ENCODE measurements at regions not wholly inside any gene's neighbourhood (a gene's known extent, or its start where the extent isn't known, plus 50 kb on each side); places are given as distances from the start of the nearest gene placed in this dataset.
"Not testable (repeated sequence)": the region's sequence is repeated elsewhere in the genome, so short reads cannot be mapped to it uniquely, and the experiment has no call there.

DNA sequence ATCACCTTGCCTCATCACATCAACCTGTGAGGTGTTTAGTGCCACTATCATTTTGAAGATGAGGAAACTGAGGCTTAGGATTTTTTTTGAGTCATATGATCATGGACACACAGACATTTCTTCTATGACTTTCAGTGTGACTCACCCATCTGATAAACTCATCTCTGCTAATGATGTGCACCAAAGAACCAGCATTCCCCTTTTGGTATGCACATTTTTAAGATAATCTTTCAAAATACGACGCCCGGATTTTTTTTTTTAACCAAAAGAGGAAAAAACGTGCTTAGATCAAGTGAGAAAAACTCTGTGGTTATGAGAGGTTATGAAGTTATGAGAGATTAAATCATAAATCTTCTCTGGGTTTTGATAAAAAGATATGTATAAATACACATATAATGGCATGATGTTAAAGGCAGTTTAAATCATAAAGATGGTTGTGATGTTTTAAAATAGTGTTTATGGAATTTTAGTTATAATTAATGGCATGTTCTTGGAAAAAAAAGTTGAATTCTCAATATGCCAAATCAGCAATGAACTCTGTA is 948.1 kb downstream of the TMTC2 start:
- no peak for DNase-seq

DNA sequence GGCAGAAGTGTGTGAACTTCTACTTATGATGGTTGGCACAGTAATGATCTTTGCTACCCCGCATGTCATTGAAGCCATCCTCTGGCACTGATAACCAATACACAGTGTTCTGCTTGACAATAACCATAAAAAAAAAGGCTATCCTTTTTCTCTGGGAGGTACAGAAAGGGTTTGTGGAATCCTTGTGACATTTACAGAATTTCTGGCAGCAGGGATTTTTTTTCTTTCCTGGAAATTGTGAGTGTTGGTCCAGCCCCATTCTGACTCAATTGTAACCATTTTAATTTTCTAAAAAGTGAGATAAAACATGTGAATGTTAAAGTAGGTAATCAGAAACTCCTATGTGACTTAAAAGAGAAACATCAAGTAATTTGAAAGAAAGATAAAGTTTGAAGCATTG is 943.8 kb downstream of the TMTC2 start:
- no peak for DNase-seq

DNA sequence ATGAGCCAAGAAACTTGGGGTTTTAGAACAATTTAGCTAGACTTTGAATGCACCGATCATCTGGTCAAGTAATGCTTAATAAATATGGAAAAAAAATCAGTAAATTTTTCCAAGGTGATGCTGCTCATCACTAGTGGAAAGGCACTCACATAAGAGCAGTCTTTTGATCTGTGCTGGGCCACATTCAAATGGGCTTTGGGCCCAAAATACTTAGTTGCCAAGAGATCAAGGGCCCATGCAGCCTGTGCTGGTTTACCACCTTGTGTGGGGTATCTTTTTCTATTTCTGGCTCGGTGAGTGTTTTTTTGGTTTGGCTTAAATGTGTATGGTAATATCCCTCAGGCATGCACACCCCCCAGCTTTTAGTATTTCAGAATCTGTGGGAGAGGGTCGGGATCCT is 943.2 kb downstream of the TMTC2 start:
- DNase-seq = no peak

- no peak for DNase-seq
These were observed 935.5 kb downstream of the TMTC2 start for GRCh38 chr12:83622205-83622604.

DNA sequence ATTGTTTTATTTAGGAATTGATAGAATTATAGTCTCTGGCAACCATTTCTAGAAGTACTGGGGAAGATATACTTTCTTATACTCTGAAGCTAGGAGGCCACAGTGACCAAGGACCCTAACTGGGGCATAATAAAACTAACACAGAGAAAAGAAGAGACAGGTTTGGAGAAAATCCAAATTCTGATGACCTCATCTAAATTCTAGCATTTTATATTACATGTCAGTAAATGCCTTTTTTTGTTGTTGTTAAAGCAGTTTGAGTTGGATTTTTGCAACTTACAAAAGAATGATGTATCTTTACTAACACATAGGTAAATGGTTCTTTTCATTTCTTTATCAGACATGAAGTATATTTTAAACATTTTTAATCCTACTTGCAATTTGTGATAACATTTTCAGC is 933.3 kb downstream of the TMTC2 start:
- DNase-seq = no peak

DNA sequence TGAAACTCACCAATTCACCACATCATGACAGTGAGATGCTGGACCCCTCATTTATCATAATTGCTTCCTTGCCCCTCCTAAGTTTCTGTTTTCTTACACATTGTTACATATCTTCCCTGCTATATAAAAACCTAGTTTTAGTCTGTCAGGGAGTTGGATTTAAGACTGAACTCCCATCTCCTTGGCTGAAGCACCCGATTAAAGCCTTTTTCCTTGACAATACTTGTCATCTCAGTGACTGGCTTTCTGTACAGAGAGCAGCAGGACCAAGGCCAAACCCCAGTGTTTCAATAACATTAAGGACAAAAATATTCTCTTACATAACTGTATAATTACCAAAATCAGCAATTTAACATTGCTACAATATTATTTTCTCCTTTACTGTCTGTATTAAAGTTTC is 928.4 kb downstream of the TMTC2 start:
- no peak for DNase-seq

DNA sequence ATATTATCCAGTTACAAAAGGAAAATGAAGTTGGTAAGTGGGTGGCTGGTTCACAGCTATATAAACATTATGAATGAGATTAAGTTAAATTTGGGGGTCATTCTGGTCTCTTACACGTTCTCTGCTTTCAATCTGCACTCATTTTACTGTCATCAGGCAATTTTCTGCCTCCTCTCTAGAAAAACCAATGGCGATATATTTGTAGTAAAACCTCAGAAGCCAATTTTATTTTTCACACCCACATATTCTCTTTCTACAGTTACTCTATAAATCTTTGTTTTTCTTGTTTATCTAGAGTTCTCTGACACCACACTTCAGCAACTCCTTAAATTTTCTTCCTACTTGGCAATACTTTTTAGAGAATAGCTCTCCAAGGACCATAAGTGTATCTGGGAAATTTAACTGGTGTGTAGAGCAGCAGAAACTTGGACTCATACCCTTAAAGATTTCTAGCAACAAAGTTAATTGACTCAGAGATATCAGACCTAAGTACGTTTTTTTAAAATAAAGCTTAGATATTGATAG is 926.9 kb downstream of the TMTC2 start:
- DNase-seq = no peak

GRCh38 chr12:83603106-83603505 is 916.4 kb downstream of the TMTC2 start:
- no peak for DNase-seq

GRCh38 chr12:83575326-83575725 is 888.6 kb downstream of the TMTC2 start:
- no peak for DNase-seq

- DNase-seq = no peak
These were observed 887.4 kb downstream of the TMTC2 start for GRCh38 chr12:83574142-83574541.

DNA sequence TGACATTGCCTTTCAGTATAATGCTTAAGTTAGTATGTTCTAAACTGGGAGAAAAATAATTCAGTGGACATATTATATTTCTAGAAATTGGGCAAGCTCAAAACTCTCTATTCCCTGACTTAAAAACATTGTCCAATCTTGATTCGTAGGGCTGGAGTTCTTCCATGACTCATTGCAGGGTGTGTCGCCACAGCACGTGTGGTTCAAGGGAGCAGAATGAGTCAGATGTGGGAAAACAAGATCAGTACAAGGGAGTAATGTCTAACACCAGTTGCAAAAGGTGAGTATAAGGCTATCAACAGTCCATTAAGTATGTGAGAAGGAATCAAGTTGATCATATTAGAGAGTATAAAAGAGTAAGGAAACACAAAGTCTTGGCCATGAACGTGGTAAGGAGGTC is 887.0 kb downstream of the TMTC2 start:
- DNase-seq = no peak

- DNase-seq = no peak
These were observed 872.9 kb downstream of the TMTC2 start for GRCh38 chr12:83559650-83560049.

DNA sequence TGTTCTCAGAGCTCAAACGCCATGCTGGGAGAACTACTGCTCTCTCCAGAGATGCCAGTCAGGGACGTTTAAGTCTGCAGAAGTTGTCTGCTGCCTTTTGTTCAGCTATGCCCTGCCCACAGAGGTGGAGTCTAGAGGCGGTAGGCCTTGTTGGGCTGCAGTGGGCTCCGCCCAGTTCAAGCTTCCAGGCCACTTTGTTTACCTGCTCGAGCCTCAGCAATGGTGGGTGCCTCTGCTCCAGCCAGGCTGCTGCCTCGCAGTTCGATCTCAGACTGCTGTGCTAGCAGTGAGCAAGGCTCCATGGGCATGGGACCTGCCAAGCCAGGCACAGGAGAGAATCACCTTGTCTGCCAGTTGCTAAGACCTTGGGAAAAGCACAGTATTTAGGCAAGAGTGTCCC is 869.3 kb downstream of the TMTC2 start:
- not testable (repeated sequence) for DNase-seq

- no peak for DNase-seq
These were observed 854.7 kb downstream of the TMTC2 start for GRCh38 chr12:83541446-83541845.

GRCh38 chr12:83538361-83538965 is 851.8 kb downstream of the TMTC2 start:
- DNase-seq = no peak

DNA sequence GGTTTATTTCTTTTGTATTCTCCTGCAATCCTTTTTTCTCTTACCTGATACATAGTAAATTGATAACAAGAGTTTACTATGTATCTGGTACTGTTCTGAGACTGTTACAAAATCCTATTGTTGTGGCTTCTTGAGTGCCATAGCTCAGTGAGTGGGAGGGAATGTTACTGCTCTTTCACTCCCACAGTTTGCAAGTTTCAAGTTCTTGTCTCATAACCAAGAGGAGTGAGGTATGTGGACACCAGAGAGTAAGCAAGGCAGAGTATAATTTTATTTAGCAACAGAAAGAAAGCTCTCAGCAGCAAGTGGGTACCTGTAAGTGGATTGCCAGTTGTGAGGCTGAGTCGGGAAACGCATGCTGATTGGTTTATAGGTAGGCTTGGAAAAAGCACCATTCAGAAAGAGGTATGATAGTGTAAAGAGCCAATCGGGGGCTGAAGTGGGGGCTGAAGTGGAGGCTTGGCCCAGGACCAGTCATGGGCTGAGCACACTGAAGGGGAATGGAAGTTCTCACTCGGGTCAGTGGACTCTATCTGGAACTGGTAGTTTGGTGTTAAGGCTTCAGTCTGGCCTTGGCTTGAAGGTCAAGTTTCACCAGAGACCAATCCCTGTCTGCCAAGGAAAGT is 850.8 kb downstream of the TMTC2 start:
- no peak for DNase-seq

DNA sequence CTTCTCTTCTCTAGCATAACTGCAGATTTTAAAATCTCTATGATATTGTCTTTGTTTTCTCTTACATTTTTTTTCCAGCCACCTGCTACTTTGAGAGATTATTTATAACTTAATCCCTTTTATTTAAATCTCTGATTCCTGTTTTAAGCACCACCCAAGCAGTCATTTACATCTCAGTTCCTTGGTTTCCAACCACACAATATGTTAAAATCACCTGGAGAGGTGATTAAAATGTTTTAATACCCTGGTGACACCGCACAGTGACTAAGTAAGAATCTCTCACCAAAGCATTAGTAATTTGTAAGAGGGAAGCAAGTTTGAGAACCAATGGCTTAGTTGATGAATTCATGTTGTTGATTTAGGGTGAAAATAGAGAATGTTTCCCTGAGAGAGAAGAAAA is 849.8 kb downstream of the TMTC2 start:
- no peak for DNase-seq

- DNase-seq = no peak
These were observed 841.9 kb downstream of the TMTC2 start for GRCh38 chr12:83528571-83528970.

DNA sequence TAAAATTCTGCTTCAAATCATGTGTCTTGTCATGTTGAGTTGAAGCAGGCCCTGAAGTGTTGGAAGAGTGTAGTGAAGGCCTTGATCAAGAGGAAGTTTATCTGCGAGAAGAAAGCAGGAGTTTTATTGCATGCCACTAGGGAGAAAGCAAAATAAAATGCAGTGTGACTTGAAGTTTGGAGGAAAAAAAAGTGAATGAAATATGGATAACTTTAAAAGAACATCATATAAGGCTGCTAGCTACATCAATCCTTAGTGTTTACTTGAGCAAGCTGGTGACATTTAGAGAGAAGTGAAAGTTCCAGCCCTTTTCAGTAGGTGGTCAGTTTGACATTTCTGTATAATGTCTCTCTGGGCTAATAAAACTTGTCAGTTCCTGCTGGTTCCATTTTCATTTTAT is 841.1 kb downstream of the TMTC2 start:
- no peak for DNase-seq

- no peak for DNase-seq
These were observed 828.8 kb downstream of the TMTC2 start for GRCh38 chr12:83515306-83516026.

DNA sequence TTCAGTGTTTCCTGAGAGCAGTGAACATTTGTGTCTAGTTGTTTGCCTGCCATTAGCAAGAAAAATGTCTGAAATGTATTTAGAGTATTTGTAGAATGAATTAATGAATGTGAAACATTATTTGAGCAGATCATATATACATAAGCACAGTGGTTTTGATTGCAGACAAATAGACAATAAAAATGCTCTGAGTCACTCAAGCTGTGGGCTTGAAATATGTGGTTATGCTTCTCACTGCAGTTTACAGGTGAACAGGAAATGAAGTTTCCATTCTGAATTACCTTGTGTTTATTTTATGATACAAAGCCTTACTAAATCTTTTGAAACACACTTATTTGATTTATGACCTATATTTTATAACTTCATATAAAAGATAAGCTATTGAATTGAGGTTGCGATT is 827.7 kb downstream of the TMTC2 start:
- no peak for DNase-seq

GRCh38 chr12:83506841-83507240 is 820.1 kb downstream of the TMTC2 start:
- DNase-seq = no peak

GRCh38 chr12:83505586-83505985 is 818.9 kb downstream of the TMTC2 start:
- DNase-seq = no peak

GRCh38 chr12:83499894-83500293 is 813.2 kb downstream of the TMTC2 start:
- not testable (repeated sequence) for DNase-seq
